ENCODE measurements at regions not wholly inside any gene's neighbourhood (a gene's known extent, or its start where the extent isn't known, plus 50 kb on each side); places are given as distances from the start of the nearest gene placed in this dataset.

- TF ChIP-seq, protein P1, sequence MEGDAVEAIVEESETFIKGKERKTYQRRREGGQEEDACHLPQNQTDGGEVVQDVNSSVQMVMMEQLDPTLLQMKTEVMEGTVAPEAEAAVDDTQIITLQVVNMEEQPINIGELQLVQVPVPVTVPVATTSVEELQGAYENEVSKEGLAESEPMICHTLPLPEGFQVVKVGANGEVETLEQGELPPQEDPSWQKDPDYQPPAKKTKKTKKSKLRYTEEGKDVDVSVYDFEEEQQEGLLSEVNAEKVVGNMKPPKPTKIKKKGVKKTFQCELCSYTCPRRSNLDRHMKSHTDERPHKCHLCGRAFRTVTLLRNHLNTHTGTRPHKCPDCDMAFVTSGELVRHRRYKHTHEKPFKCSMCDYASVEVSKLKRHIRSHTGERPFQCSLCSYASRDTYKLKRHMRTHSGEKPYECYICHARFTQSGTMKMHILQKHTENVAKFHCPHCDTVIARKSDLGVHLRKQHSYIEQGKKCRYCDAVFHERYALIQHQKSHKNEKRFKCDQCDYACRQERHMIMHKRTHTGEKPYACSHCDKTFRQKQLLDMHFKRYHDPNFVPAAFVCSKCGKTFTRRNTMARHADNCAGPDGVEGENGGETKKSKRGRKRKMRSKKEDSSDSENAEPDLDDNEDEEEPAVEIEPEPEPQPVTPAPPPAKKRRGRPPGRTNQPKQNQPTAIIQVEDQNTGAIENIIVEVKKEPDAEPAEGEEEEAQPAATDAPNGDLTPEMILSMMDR (IDR thresholded peaks at IDR 0.05; ENCODE audit: low read depth, low read length): no peak
- DNase-seq: no peak
- H3K27me3 ChIP-seq (ENCODE audit: insufficient read depth, low read depth, severe bottlenecking): no peaks in the 10 kb centered on the region
- no peaks in the 10 kb centered on the region for H3K9me3 ChIP-seq (ENCODE audit: severe bottlenecking)
- H3K27ac ChIP-seq: no peak overlapping the region
- H3K4me3 ChIP-seq (ENCODE audit: low read depth, low read length): no peak overlapping the region
- H3K36me3 ChIP-seq: no peaks in the 10 kb centered on the region
Measured at GRCh38 chr4:110367156-110367555, 108.8 kb upstream of the ENPEP start.

GRCh38 chr4:110365761-110366160 is 110.2 kb upstream of the ENPEP start:
- Histone ChIP-seq H3K36me3 (no peaks in the 10 kb centered on the region), H3K27me3 (ENCODE audit: insufficient read depth, low read depth, severe bottlenecking) (no peaks in the 10 kb centered on the region), H3K27ac (no peak overlapping the region), H3K9me3 (ENCODE audit: severe bottlenecking) (no peaks in the 10 kb centered on the region), H3K4me3 (ENCODE audit: low read depth, low read length) (no peak overlapping the region)
- DNase-seq: no peak
- TF ChIP-seq, protein P1 (IDR thresholded peaks at IDR 0.05; ENCODE audit: low read depth, low read length): no peak

- no peak overlapping the region for H3K27ac ChIP-seq
- no peak for DNase-seq
- TF ChIP-seq, protein P1 (IDR thresholded peaks at IDR 0.05; ENCODE audit: low read depth, low read length): no peak
- H3K36me3 ChIP-seq: no peaks in the 10 kb centered on the region
- no peaks in the 10 kb centered on the region for H3K27me3 ChIP-seq (ENCODE audit: insufficient read depth, low read depth, severe bottlenecking)
- no peak overlapping the region for H3K4me3 ChIP-seq (ENCODE audit: low read depth, low read length)
- no peaks in the 10 kb centered on the region for H3K9me3 ChIP-seq (ENCODE audit: severe bottlenecking)
Measured at GRCh38 chr4:110364911-110365520, 110.9 kb upstream of the ENPEP start.

DNA sequence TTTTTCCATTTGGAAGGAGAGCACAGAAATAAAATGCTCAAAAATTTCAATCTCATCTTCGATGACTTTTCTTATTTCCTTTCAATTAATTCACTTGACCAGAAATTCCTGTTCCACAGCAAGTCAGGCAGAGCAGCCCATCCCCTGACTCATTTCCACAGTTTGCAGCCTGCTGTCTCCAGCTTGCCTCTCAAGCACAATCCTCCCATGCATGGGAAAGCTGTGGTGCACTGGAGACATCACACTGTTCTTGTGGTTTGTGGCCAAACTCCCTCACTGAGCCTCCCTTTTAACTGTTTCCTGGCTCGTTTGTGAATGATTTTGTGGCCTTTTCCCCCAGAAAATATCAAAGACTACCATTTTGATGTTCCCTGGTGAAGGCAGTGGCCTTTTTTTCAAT is 114.0 kb upstream of the ENPEP start:
- Histone ChIP-seq H3K9me3 (ENCODE audit: severe bottlenecking) (no peaks in the 10 kb centered on the region), H3K36me3 (no peaks in the 10 kb centered on the region), H3K27ac (no peak overlapping the region), H3K4me3 (ENCODE audit: low read depth, low read length) (no peak overlapping the region), H3K27me3 (ENCODE audit: insufficient read depth, low read depth, severe bottlenecking) (peaks cover 7% of the 10 kb centered on the region)
- DNase-seq: no peak
- TF ChIP-seq, protein P1 (IDR thresholded peaks at IDR 0.05; ENCODE audit: low read depth, low read length): no peak

GRCh38 chr4:110359076-110359475 is 116.9 kb upstream of the ENPEP start:
- Histone ChIP-seq H3K27ac (no peak overlapping the region), H3K4me3 (ENCODE audit: low read depth, low read length) (no peak overlapping the region), H3K36me3 (no peaks in the 10 kb centered on the region), H3K9me3 (ENCODE audit: severe bottlenecking) (no peaks in the 10 kb centered on the region), H3K27me3 (ENCODE audit: insufficient read depth, low read depth, severe bottlenecking) (peaks cover 7% of the 10 kb centered on the region)
- TF ChIP-seq, protein P1 (IDR thresholded peaks at IDR 0.05; ENCODE audit: low read depth, low read length): no peak
- no peak for DNase-seq

- Histone ChIP-seq H3K9me3 (ENCODE audit: severe bottlenecking) (no peaks in the 10 kb centered on the region), H3K4me3 (ENCODE audit: low read depth, low read length) (no peak overlapping the region), H3K27ac (no peak overlapping the region), H3K36me3 (no peaks in the 10 kb centered on the region), H3K27me3 (ENCODE audit: insufficient read depth, low read depth, severe bottlenecking) (peaks cover 7% of the 10 kb centered on the region)
- TF ChIP-seq, protein P1 (IDR thresholded peaks at IDR 0.05; ENCODE audit: low read depth, low read length): no peak
- DNase-seq: no peak
Measured at GRCh38 chr4:110357521-110357920, 118.4 kb upstream of the ENPEP start.
